Hepatocyte (in vitro differentiated cells): ENCODE measurements at regions not wholly inside any gene's neighbourhood (a gene's known extent, or its start where the extent isn't known, plus 50 kb on each side); places are given as distances from the start of the nearest gene placed in this dataset.

Source experiments
- DNase-seq: peaks from one replicate; pipeline ENCODE4 v3.0.0-alpha.2; 2016; ENCODE audit warnings: low spot score
- H2AFZ ChIP-seq: fragments of 200-600 bp; sonication (generic); 2 replicates; pipeline ENCODE4 v1.6.0; 2016; ENCODE audit warnings: antibody characterized with exemption, mild to moderate bottlenecking
- H3K27ac ChIP-seq: fragments of 200-600 bp; sonication (generic); 2 replicates; pipeline ENCODE4 v1.5.1; 2016; ENCODE audit warnings: mild to moderate bottlenecking
- H3K27me3 ChIP-seq: fragments of 200-600 bp; sonication (generic); 2 replicates; pipeline ENCODE4 v1.6.1; 2016
- H3K36me3 ChIP-seq: fragments of 200-600 bp; sonication (generic); replicated peaks from 2 replicates; pipeline ENCODE4 v1.5.1; 2016; ENCODE audit warnings: low read depth; ENCODE audit not compliant: insufficient read depth
- H3K4me1 ChIP-seq: fragments of 200-600 bp; sonication (generic); 2 replicates; pipeline ENCODE4 v1.5.1; 2016; ENCODE audit warnings: mild to moderate bottlenecking, moderate library complexity; ENCODE audit not compliant: insufficient read depth
- H3K4me2 ChIP-seq: fragments of 200-600 bp; sonication (generic); 2 replicates; pipeline ENCODE4 v1.6.0; 2016
- H3K4me3 ChIP-seq: fragments of 200-600 bp; sonication (generic); 2 replicates; pipeline ENCODE4 v1.5.1; 2016; ENCODE audit warnings: mild to moderate bottlenecking
- H3K79me2 ChIP-seq: fragments of 200-600 bp; sonication (generic); 2 replicates; pipeline ENCODE4 v1.6.0; 2017; ENCODE audit warnings: mild to moderate bottlenecking
- H3K9me2 ChIP-seq: fragments of 200-600 bp; sonication (generic); replicated peaks from 2 replicates; pipeline ENCODE4 v1.6.0; 2017; ENCODE audit warnings: mild to moderate bottlenecking; ENCODE audit not compliant: insufficient read depth
- H3K9me3 ChIP-seq: fragments of 200-600 bp; sonication (generic); 2 replicates; pipeline ENCODE4 v1.5.1; 2016; ENCODE audit warnings: low read depth, mild to moderate bottlenecking
- H4K20me1 ChIP-seq: fragments of 200-600 bp; sonication (generic); 2 replicates; pipeline ENCODE4 v1.6.0; 2016; ENCODE audit warnings: mild to moderate bottlenecking; ENCODE audit not compliant: insufficient read depth, poor library complexity, severe bottlenecking
- CTCF ChIP-seq: fragments of 200-600 bp; sonication (generic); IDR thresholded peaks from 2 replicates; pipeline ENCODE4 v1.5.1; 2016; ENCODE audit warnings: antibody characterized with exemption, mild to moderate bottlenecking; ENCODE audit not compliant: poor library complexity
- EZH2 ChIP-seq: fragments of 200-600 bp; sonication (generic); IDR thresholded peaks from 2 replicates; pipeline ENCODE4 v1.6.1; 2016; ENCODE audit warnings: antibody characterized with exemption, mild to moderate bottlenecking, borderline replicate concordance
- EZH2phosphoT487 ChIP-seq: fragments of 200-600 bp; sonication (generic); IDR thresholded peaks from one replicate; pipeline ENCODE4 v1.6.1; 2018; ENCODE audit warnings: antibody characterized with exemption, mild to moderate bottlenecking, low read depth, moderate library complexity; ENCODE audit not compliant: unreplicated experiment, severe bottlenecking
- WGBS: methylation state at CpG from one replicate; pipeline ENCODE4 v1.1.6; 2016; ENCODE audit warnings: low lambda C conversion rate; ENCODE audit errors: missing lambda C conversion rate; 5-methylcytosine and 5-hydroxymethylcytosine counted together

- Histone ChIP-seq H3K79me2 (no peaks in the 10 kb centered on the region), H3K4me2 (no peak overlapping the region), H2AFZ (no peak overlapping the region), H3K36me3 (no peaks in the 10 kb centered on the region), H3K9me2 (no peaks in the 10 kb centered on the region), H3K27ac (no peak overlapping the region), H3K9me3 (no peaks in the 10 kb centered on the region), H3K4me1 (no peaks in the 10 kb centered on the region), H4K20me1 (no peaks in the 10 kb centered on the region), H3K4me3 (no peak overlapping the region), H3K27me3 (no peaks in the 10 kb centered on the region)
- TF ChIP-seq EZH2 (no peak), EZH2phosphoT487 (no peak), CTCF (no peak)
- no peak for DNase-seq
- WGBS = 81% methylated on average over 2 of the region's 2 CpGs
These were observed 91.8 kb upstream of the ACO1 start for GRCh38 chr9:32292611-32293010.

GRCh38 chr9:32293091-32293490, 91.4 kb upstream of the ACO1 start:
- Histone ChIP-seq H3K4me2 (no peak overlapping the region), H2AFZ (no peak overlapping the region), H3K79me2 (no peaks in the 10 kb centered on the region), H3K36me3 (no peaks in the 10 kb centered on the region), H3K9me2 (no peaks in the 10 kb centered on the region), H3K27ac (no peak overlapping the region), H3K4me1 (no peaks in the 10 kb centered on the region), H3K9me3 (no peaks in the 10 kb centered on the region), H3K4me3 (no peak overlapping the region), H4K20me1 (no peaks in the 10 kb centered on the region), H3K27me3 (no peaks in the 10 kb centered on the region)
- DNase-seq = no peak
- 90% methylated on average over 1 of the region's 1 CpG for WGBS
- TF ChIP-seq EZH2 (no peak), EZH2phosphoT487 (no peak), CTCF (no peak)

- H2AFZ ChIP-seq = no peak overlapping the region
- H4K20me1 ChIP-seq = no peaks in the 10 kb centered on the region
- DNase-seq = no peak
- no peaks in the 10 kb centered on the region for H3K79me2 ChIP-seq
- H3K9me2 ChIP-seq = no peaks in the 10 kb centered on the region
- H3K27ac ChIP-seq = no peak overlapping the region
- H3K9me3 ChIP-seq = no peaks in the 10 kb centered on the region
- H3K27me3 ChIP-seq = no peaks in the 10 kb centered on the region
- TF ChIP-seq CTCF (no peak), EZH2phosphoT487 (no peak), EZH2 (no peak)
- H3K4me2 ChIP-seq = peak overlapping the region; percentile 41
- no peaks in the 10 kb centered on the region for H3K4me1 ChIP-seq
- WGBS = 42% methylated on average over 2 of the region's 2 CpGs
- no peaks in the 10 kb centered on the region for H3K36me3 ChIP-seq
- no peak overlapping the region for H3K4me3 ChIP-seq
These were observed 90.3 kb upstream of the ACO1 start for GRCh38 chr9:32294106-32294505.

GRCh38 chr9:32300373-32300772, 84.1 kb upstream of the ACO1 start:
- H3K27me3 ChIP-seq = no peaks in the 10 kb centered on the region
- no peak overlapping the region for H2AFZ ChIP-seq
- no peaks in the 10 kb centered on the region for H3K36me3 ChIP-seq
- no peak for TF ChIP-seq EZH2phosphoT487
- TF ChIP-seq CTCF = no peak
- no peak for TF ChIP-seq EZH2
- no peak for DNase-seq
- no peaks in the 10 kb centered on the region for H4K20me1 ChIP-seq
- no peak overlapping the region for H3K4me3 ChIP-seq
- no peaks in the 10 kb centered on the region for H3K79me2 ChIP-seq
- H3K4me2 ChIP-seq = no peak overlapping the region
- WGBS = 71% methylated on average over 2 of the region's 2 CpGs
- H3K9me3 ChIP-seq = no peaks in the 10 kb centered on the region
- no peaks in the 10 kb centered on the region for H3K9me2 ChIP-seq
- no peaks in the 10 kb centered on the region for H3K4me1 ChIP-seq
- no peak overlapping the region for H3K27ac ChIP-seq
